ENCODE measurements at regions not wholly inside any gene's neighbourhood (a gene's known extent, or its start where the extent isn't known, plus 50 kb on each side); places are given as distances from the start of the nearest gene placed in this dataset.
"Not testable (repeated sequence)": the region's sequence is repeated elsewhere in the genome, so short reads cannot be mapped to it uniquely, and the experiment has no call there.

- no peak for DNase-seq (ENCODE audit: low read depth)
These were observed 253.4 kb upstream of the SFSWAP start for GRCh38 chr12:131457331-131458047.

GRCh38 chr12:131458048-131458374 lies 252.9 kb upstream of the SFSWAP start:
- DNase-seq (ENCODE audit: low read depth): no peak

GRCh38 chr12:131458931-131459772 lies 251.7 kb upstream of the SFSWAP start:
- DNase-seq (ENCODE audit: low read depth): no peak

- no peak for DNase-seq (ENCODE audit: low read depth)
These were observed 251.0 kb upstream of the SFSWAP start for GRCh38 chr12:131459773-131460365.

- no peak for DNase-seq (ENCODE audit: low read depth)
These were observed 250.4 kb upstream of the SFSWAP start for GRCh38 chr12:131460520-131460919.

- no peak for DNase-seq (ENCODE audit: low read depth)
These were observed 249.8 kb upstream of the SFSWAP start for GRCh38 chr12:131461096-131461495.

- DNase-seq (ENCODE audit: low read depth): no peak
These were observed 247.7 kb upstream of the SFSWAP start for GRCh38 chr12:131463174-131463573.

- no peak for DNase-seq (ENCODE audit: low read depth)
These were observed 246.8 kb upstream of the SFSWAP start for GRCh38 chr12:131464081-131464480.

GRCh38 chr12:131466306-131466705 lies 244.6 kb upstream of the SFSWAP start:
- no peak for DNase-seq (ENCODE audit: low read depth)

- DNase-seq (ENCODE audit: low read depth): no peak
These were observed 244.0 kb upstream of the SFSWAP start for GRCh38 chr12:131466932-131467331.

- no peak for DNase-seq (ENCODE audit: low read depth)
These were observed 242.7 kb upstream of the SFSWAP start for GRCh38 chr12:131468206-131468605.

GRCh38 chr12:131469945-131470344 lies 240.9 kb upstream of the SFSWAP start:
- DNase-seq (ENCODE audit: low read depth): not testable (repeated sequence)

GRCh38 chr12:131471271-131471905 lies 239.5 kb upstream of the SFSWAP start:
- DNase-seq (ENCODE audit: low read depth): no peak

- no peak for DNase-seq (ENCODE audit: low read depth)
These were observed 238.8 kb upstream of the SFSWAP start for GRCh38 chr12:131471946-131472732.

GRCh38 chr12:131473261-131473660 lies 237.6 kb upstream of the SFSWAP start:
- DNase-seq (ENCODE audit: low read depth): no peak

GRCh38 chr12:131473741-131474709 lies 236.9 kb upstream of the SFSWAP start:
- DNase-seq (ENCODE audit: low read depth): no peak

- DNase-seq (ENCODE audit: low read depth): not testable (repeated sequence)
These were observed 235.9 kb upstream of the SFSWAP start for GRCh38 chr12:131475012-131475411.

GRCh38 chr12:131477613-131478012 lies 233.3 kb upstream of the SFSWAP start:
- DNase-seq (ENCODE audit: low read depth): no peak

- DNase-seq (ENCODE audit: low read depth): no peak
These were observed 232.4 kb upstream of the SFSWAP start for GRCh38 chr12:131478468-131478867.

GRCh38 chr12:131482199-131482598 lies 228.7 kb upstream of the SFSWAP start:
- no peak for DNase-seq (ENCODE audit: low read depth)

- no peak for DNase-seq (ENCODE audit: low read depth)
These were observed 228.2 kb upstream of the SFSWAP start for GRCh38 chr12:131482686-131483085.
